Vagina (tissue), 2 donors: ENCODE measurements at regions not wholly inside any gene's neighbourhood (a gene's known extent, or its start where the extent isn't known, plus 50 kb on each side); places are given as distances from the start of the nearest gene placed in this dataset.

Experiments used
- DNase-seq, 2 donors: peaks; one replicate each; pipeline ENCODE4 v3.0.0-alpha.2; 2017; ENCODE audit errors: extremely low spot score in 2 of 2
- H3K27ac ChIP-seq: fragments of 200-600 bp; sonication (generic); one replicate; pipeline ENCODE4 v1.5.1; 2019
- H3K27me3 ChIP-seq: fragments of 200-600 bp; sonication (generic); one replicate; pipeline ENCODE4 v1.5.1; 2019
- H3K36me3 ChIP-seq, 2 donors: fragments of 200-600 bp; sonication (generic); one replicate each; pipeline ENCODE4 v1.5.1; 2017 to 2019
- H3K4me1 ChIP-seq: fragments of 200-600 bp; sonication (generic); one replicate; pipeline ENCODE4 v1.5.1; 2019
- H3K4me3 ChIP-seq, 2 donors: fragments of 200-600 bp; sonication (generic); 1 replicate in 1 of 2; 2 replicates in 1 of 2; pipeline ENCODE4 v1.5.1; 2016 to 2019
- H3K9me3 ChIP-seq: fragments of 200-600 bp; sonication (generic); one replicate; pipeline ENCODE4 v1.5.1; 2019
- POLR2A ChIP-seq, 2 donors: fragments of 450-650 bp; IDR thresholded peaks; one replicate each; pipeline ENCODE4 v1.6.1; 2017; ENCODE audit warnings: antibody characterized with exemption in 2 of 2, mild to moderate bottlenecking in 2 of 2, moderate library complexity in 2 of 2
- POLR2AphosphoS5 ChIP-seq, 2 donors: sonication (generic); formaldehyde crosslinking; IDR thresholded peaks; one replicate each; pipeline ENCODE4 v1.9.0; 2017; ENCODE audit warnings: antibody characterized with exemption in 2 of 2, mild to moderate bottlenecking in 2 of 2, low read depth in 1 of 2; ENCODE audit not compliant: insufficient read depth in 1 of 2
- intact Hi-C: fragments of 100-400 bp; cut with DNase I; formaldehyde crosslinking; loops from one replicate; pipeline ENCODE4 v1.15.1; 2023
- TF ChIP-seq, protein P1 (sequence below), 3 experiments: fragments of 450-650 bp in 2 of 3; fragments of 200-600 bp in 1 of 3; sonication (generic) in 1 of 3; IDR thresholded peaks; one replicate each; pipeline ENCODE4 v1.5.1; 2017 to 2019; ENCODE audit warnings: antibody characterized with exemption in 3 of 3, mild to moderate bottlenecking in 2 of 3, moderate library complexity in 2 of 3

DNA sequence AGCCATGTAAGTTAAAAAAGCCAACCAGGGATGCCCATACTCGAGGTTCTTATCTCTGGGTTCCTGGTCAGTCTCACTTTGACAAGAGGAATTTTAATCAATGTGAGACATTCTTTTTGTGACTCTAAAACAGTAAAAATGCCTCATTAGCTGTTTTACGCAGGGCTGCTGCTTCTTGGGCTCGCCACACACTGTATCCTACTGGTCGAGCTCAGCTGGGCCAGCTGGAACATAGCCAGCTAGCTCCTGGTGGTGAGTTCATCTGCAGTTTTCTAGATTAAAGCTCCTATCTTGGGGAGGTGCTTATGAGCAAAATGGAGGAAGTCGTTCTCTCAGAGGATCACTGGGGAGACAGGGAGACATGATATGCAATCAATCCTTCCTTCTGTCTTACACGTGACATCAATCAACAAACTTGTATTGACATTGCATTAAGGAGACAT lies 55.9 kb upstream of the LEF1 start:
- TF ChIP-seq, protein P1, sequence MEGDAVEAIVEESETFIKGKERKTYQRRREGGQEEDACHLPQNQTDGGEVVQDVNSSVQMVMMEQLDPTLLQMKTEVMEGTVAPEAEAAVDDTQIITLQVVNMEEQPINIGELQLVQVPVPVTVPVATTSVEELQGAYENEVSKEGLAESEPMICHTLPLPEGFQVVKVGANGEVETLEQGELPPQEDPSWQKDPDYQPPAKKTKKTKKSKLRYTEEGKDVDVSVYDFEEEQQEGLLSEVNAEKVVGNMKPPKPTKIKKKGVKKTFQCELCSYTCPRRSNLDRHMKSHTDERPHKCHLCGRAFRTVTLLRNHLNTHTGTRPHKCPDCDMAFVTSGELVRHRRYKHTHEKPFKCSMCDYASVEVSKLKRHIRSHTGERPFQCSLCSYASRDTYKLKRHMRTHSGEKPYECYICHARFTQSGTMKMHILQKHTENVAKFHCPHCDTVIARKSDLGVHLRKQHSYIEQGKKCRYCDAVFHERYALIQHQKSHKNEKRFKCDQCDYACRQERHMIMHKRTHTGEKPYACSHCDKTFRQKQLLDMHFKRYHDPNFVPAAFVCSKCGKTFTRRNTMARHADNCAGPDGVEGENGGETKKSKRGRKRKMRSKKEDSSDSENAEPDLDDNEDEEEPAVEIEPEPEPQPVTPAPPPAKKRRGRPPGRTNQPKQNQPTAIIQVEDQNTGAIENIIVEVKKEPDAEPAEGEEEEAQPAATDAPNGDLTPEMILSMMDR (IDR thresholded peaks at IDR 0.05): no peak
- no peak for TF ChIP-seq POLR2A (IDR thresholded peaks at IDR 0.05)
- no peak for TF ChIP-seq POLR2AphosphoS5 (IDR thresholded peaks at IDR 0.05; ENCODE audit: insufficient read depth in 1 of 2, low read depth in 1 of 2)
- DNase-seq: no peak
- no peak overlapping the region for H3K4me3 ChIP-seq
- H3K36me3 ChIP-seq: no peaks in the 10 kb centered on the region
- H3K4me1 ChIP-seq: no peaks in the 10 kb centered on the region
- intact Hi-C loops: no loop called here
- no peaks in the 10 kb centered on the region for H3K9me3 ChIP-seq
- H3K27ac ChIP-seq: no peak overlapping the region
- H3K27me3 ChIP-seq: no peaks in the 10 kb centered on the region

DNA sequence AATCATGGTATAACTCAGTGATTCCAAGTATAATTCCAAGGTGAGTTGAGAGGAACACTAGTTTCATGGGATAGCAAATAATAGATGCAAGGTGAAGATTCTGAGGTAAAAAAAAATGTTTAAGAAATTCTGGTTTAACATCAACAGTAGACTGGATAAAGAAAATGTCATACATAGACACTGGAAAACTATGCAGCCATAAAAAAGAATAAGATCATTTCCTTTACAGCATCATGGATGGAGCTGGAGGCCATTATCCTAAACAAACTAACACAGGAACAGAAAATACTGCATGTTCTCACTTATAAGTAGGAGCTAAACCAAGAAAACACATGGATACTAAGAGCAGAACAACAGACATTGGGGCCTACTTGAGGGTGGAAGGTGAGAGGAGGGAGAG lies 54.6 kb upstream of the LEF1 start:
- intact Hi-C loops: no loop called here
- no peaks in the 10 kb centered on the region for H3K9me3 ChIP-seq
- no peaks in the 10 kb centered on the region for H3K4me1 ChIP-seq
- no peak for TF ChIP-seq POLR2AphosphoS5 (IDR thresholded peaks at IDR 0.05; ENCODE audit: insufficient read depth in 1 of 2, low read depth in 1 of 2)
- TF ChIP-seq POLR2A (IDR thresholded peaks at IDR 0.05): no peak
- TF ChIP-seq, protein P1 (IDR thresholded peaks at IDR 0.05): no peak
- no peak for DNase-seq
- H3K27me3 ChIP-seq: no peaks in the 10 kb centered on the region
- H3K36me3 ChIP-seq: no peaks in the 10 kb centered on the region
- no peak overlapping the region for H3K4me3 ChIP-seq
- no peak overlapping the region for H3K27ac ChIP-seq

DNA sequence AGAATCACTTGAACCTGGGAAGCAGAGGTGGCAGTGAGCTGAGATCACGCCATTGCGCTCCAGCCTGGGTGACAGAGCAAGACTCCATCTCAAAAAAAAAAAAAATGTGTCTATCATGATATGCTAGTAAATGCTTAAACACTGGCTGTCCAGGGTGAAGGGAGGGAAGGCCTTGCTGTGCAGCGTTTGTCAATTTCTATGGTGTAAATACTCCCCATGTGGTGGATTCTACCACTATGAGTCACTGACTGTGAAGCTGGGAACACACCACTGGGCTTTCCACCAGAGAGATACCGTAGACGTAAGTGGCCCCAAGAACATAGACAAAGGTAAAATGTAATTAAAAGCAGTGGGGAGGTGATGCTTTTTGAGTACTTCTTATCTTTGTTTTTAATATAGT lies 51.3 kb upstream of the LEF1 start:
- Histone ChIP-seq H3K4me1 (no peaks in the 10 kb centered on the region), H3K4me3 (no peak overlapping the region), H3K9me3 (no peaks in the 10 kb centered on the region), H3K27me3 (no peaks in the 10 kb centered on the region), H3K36me3 (no peaks in the 10 kb centered on the region), H3K27ac (no peak overlapping the region)
- no peak for TF ChIP-seq POLR2A (IDR thresholded peaks at IDR 0.05)
- TF ChIP-seq, protein P1 (IDR thresholded peaks at IDR 0.05): no peak
- no peak for TF ChIP-seq POLR2AphosphoS5 (IDR thresholded peaks at IDR 0.05; ENCODE audit: insufficient read depth in 1 of 2, low read depth in 1 of 2)
- DNase-seq: no peak
- intact Hi-C loops: no loop called here
